GM12872 (cell line): ENCODE measurements at regions not wholly inside any gene's neighbourhood (a gene's known extent, or its start where the extent isn't known, plus 50 kb on each side); places are given as distances from the start of the nearest gene placed in this dataset.

Source experiments
- CTCF ChIP-seq: IDR thresholded peaks from 3 replicates; pipeline ENCODE4 v1.5.1; 2011; ENCODE audit warnings: low read depth, mild to moderate bottlenecking, low read length, moderate library complexity; ENCODE audit not compliant: insufficient read depth

DNA sequence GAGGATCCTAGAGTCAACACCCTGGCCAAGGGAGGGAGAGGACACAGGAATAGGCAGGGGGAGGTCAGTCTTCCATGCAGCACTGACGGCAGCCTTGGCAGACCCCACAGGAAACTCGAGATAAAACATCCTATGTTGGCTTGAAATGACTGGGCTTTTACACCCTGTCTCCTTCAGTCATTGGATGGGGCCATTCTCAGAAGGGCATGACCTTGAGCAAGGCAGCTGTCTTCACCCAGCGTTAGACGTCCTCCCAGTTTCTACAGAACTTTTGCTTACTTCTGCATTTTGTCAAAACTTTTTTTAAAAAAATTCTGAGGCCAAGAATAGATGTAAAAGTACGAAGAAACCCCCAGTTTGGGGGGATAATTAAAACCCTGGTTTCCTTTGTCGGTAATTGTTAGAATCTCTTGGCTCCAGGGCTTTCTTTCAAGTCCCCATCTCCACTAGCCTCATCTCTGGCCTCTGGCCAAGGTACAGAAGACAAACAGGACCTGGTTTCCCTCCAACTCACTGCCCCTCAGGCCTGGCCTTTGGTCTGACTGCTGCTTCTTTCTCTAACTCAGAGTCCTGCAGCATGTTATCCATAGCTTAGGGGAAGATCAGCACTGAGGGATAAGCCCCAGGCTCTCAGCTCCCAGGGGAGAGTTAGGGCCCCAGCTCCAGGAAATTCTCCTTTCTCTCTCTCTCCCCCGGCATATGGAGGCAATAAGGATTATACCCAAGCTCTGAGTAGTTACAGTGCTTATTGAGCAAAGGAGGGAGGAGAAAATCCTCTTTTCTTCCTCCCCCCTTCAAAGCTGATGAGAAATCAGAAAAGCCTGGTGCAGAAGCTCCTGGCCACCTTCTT, 51.6 kb upstream of the KCND3 start:
- TF ChIP-seq CTCF = no peak

GRCh38 chr1:112043901-112044300, 54.4 kb upstream of the KCND3 start:
- TF ChIP-seq CTCF = no peak

- TF ChIP-seq CTCF = no peak
Measured at GRCh38 chr1:112044745-112045144, 55.3 kb upstream of the KCND3 start.

DNA sequence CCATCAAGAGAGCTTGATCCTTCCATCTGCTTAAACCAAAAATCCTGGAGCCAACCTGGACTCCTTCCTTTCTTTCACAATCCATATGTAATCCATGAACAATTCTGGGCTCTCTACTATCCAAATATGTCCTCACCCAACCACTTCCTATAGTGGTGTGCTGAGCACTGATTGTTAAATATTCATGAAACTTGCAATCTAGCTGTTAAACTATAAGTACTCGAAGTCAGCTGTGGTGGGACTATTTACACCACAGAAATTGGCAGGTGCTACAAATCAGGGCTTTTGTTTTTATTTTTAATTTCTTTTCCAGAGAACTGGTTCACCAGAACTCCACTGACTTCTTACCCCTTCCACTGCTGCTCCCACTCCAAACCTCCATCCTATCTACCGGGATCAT, 57.2 kb upstream of the KCND3 start:
- TF ChIP-seq CTCF = no peak

- no peak for TF ChIP-seq CTCF
Measured at GRCh38 chr1:112048421-112048820, 59.0 kb upstream of the KCND3 start.

DNA sequence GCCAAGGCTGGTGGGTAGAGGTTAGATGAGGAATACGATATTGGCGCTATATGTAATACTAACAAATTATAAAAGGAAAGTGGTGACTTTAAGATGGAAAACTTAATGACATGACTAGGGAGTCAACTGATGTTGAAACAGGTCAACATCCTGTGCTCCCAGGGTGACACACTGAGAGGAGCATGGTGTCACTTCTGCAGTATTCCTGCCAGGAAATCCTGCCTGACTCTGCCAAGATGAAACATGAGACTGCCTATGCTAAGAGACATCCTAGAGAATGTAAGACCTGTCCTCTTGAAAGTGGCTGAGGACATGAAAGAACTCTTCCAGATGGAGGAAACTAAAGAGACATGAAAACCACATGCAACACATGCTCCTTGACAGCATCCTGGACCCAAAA, 65.0 kb upstream of the KCND3 start:
- no peak for TF ChIP-seq CTCF

- TF ChIP-seq CTCF = no peak
Measured at GRCh38 chr1:112056354-112056753, 66.9 kb upstream of the KCND3 start.
